IPS-18a (cell line): ENCODE measurements at regions not wholly inside any gene's neighbourhood (a gene's known extent, or its start where the extent isn't known, plus 50 kb on each side); places are given as distances from the start of the nearest gene placed in this dataset.
"Not testable (repeated sequence)": the region's sequence is repeated elsewhere in the genome, so short reads cannot be mapped to it uniquely, and the experiment has no call there.

Source experiments
- H3K27ac ChIP-seq: one replicate; pipeline ENCODE4 v1.5.1; 2013; ENCODE audit warnings: low read length
- H3K27me3 ChIP-seq: one replicate; pipeline ENCODE4 v1.6.1; 2013; ENCODE audit warnings: mild to moderate bottlenecking, low read length; ENCODE audit not compliant: control insufficient read depth, insufficient read depth
- H3K36me3 ChIP-seq: one replicate; pipeline ENCODE4 v1.6.1; 2013; ENCODE audit warnings: low read depth, low read length; ENCODE audit not compliant: control insufficient read depth
- H3K4me1 ChIP-seq: one replicate; pipeline ENCODE4 v1.6.1; 2013; ENCODE audit warnings: low read depth, low read length; ENCODE audit not compliant: control insufficient read depth
- H3K4me3 ChIP-seq: one replicate; pipeline ENCODE4 v1.5.1; 2013; ENCODE audit warnings: low read length
- H3K9ac ChIP-seq: one replicate; pipeline ENCODE4 v1.6.1; 2013; ENCODE audit warnings: mild to moderate bottlenecking, low read length, moderate library complexity
- H3K9me3 ChIP-seq: one replicate; pipeline ENCODE4 v1.6.1; 2013; ENCODE audit warnings: low read depth, low read length; ENCODE audit not compliant: control insufficient read depth

- not testable (repeated sequence) for H3K9ac ChIP-seq, H3K27ac ChIP-seq, H3K27me3 ChIP-seq, H3K9me3 ChIP-seq, H3K4me3 ChIP-seq, H3K36me3 ChIP-seq
- peaks cover 19% of the 10 kb centered on the region for H3K4me1 ChIP-seq
These were observed 89.8 kb downstream of the DNAAF6 start for GRCh38 chrX:107296184-107296583.

- H3K4me3 ChIP-seq: no peak overlapping the region
- no peaks in the 10 kb centered on the region for H3K36me3 ChIP-seq
- no peaks in the 10 kb centered on the region for H3K9me3 ChIP-seq
- peaks cover 16% of the 10 kb centered on the region for H3K4me1 ChIP-seq
- H3K27me3 ChIP-seq: no peaks in the 10 kb centered on the region
- no peak overlapping the region for H3K9ac ChIP-seq
- no peak overlapping the region for H3K27ac ChIP-seq
These were observed 91.9 kb downstream of the DNAAF6 start for GRCh38 chrX:107298276-107298675.

GRCh38 chrX:107301253-107301652 lies 94.8 kb downstream of the DNAAF6 start:
- no peak overlapping the region for H3K4me3 ChIP-seq
- no peaks in the 10 kb centered on the region for H3K9me3 ChIP-seq
- H3K27me3 ChIP-seq: no peaks in the 10 kb centered on the region
- no peak overlapping the region for H3K27ac ChIP-seq
- no peak overlapping the region for H3K9ac ChIP-seq
- H3K4me1 ChIP-seq: peaks cover 16% of the 10 kb centered on the region
- H3K36me3 ChIP-seq: no peaks in the 10 kb centered on the region

GRCh38 chrX:107304141-107304540 lies 97.7 kb downstream of the DNAAF6 start:
- no peak overlapping the region for H3K4me3 ChIP-seq
- H3K27ac ChIP-seq: no peak overlapping the region
- no peaks in the 10 kb centered on the region for H3K27me3 ChIP-seq
- no peaks in the 10 kb centered on the region for H3K4me1 ChIP-seq
- H3K9me3 ChIP-seq: no peaks in the 10 kb centered on the region
- H3K36me3 ChIP-seq: no peaks in the 10 kb centered on the region
- no peak overlapping the region for H3K9ac ChIP-seq

- no peaks in the 10 kb centered on the region for H3K4me1 ChIP-seq
- no peak overlapping the region for H3K9ac ChIP-seq
- H3K9me3 ChIP-seq: no peaks in the 10 kb centered on the region
- H3K36me3 ChIP-seq: no peaks in the 10 kb centered on the region
- no peak overlapping the region for H3K4me3 ChIP-seq
- no peak overlapping the region for H3K27ac ChIP-seq
- H3K27me3 ChIP-seq: no peaks in the 10 kb centered on the region
These were observed 117.5 kb downstream of the DNAAF6 start for GRCh38 chrX:107323786-107324492.

GRCh38 chrX:107324493-107325310 lies 118.3 kb downstream of the DNAAF6 start:
- Histone ChIP-seq H3K9ac (no peak overlapping the region), H3K27me3 (no peaks in the 10 kb centered on the region), H3K4me3 (peak overlapping the region; percentile 44), H3K9me3 (no peaks in the 10 kb centered on the region), H3K4me1 (no peaks in the 10 kb centered on the region), H3K27ac (no peak overlapping the region), H3K36me3 (no peaks in the 10 kb centered on the region)

- H3K4me1 ChIP-seq: no peaks in the 10 kb centered on the region
- H3K27ac ChIP-seq: no peak overlapping the region
- no peak overlapping the region for H3K9ac ChIP-seq
- H3K27me3 ChIP-seq: no peaks in the 10 kb centered on the region
- peak overlapping the region; percentile 44 for H3K4me3 ChIP-seq
- no peaks in the 10 kb centered on the region for H3K9me3 ChIP-seq
- no peaks in the 10 kb centered on the region for H3K36me3 ChIP-seq
These were observed 119.1 kb downstream of the DNAAF6 start for GRCh38 chrX:107325467-107325866.

GRCh38 chrX:107348051-107348450 lies 101.4 kb upstream of the FRMPD3 start:
- Histone ChIP-seq H3K9ac (no peak overlapping the region), H3K36me3 (no peaks in the 10 kb centered on the region), H3K27ac (no peak overlapping the region), H3K4me3 (no peak overlapping the region), H3K9me3 (no peaks in the 10 kb centered on the region), H3K27me3 (peaks cover 10% of the 10 kb centered on the region), H3K4me1 (peaks cover 8% of the 10 kb centered on the region)

- Histone ChIP-seq H3K4me1 (peaks cover 8% of the 10 kb centered on the region), H3K36me3 (no peaks in the 10 kb centered on the region), H3K9me3 (no peaks in the 10 kb centered on the region), H3K9ac (no peak overlapping the region), H3K27ac (no peak overlapping the region), H3K4me3 (no peak overlapping the region), H3K27me3 (peaks cover 10% of the 10 kb centered on the region)
These were observed 100.5 kb upstream of the FRMPD3 start for GRCh38 chrX:107348990-107349389.

GRCh38 chrX:107355533-107355932 lies 93.9 kb upstream of the FRMPD3 start:
- Histone ChIP-seq H3K36me3 (no peaks in the 10 kb centered on the region), H3K9me3 (no peaks in the 10 kb centered on the region), H3K9ac (no peak overlapping the region), H3K4me1 (peaks cover 23% of the 10 kb centered on the region), H3K27ac (no peak overlapping the region), H3K27me3 (peaks cover 56% of the 10 kb centered on the region), H3K4me3 (peak overlapping the region; percentile 31)

GRCh38 chrX:107360788-107361360 lies 88.6 kb upstream of the FRMPD3 start:
- no peak overlapping the region for H3K4me3 ChIP-seq
- peaks cover 8% of the 10 kb centered on the region for H3K4me1 ChIP-seq
- peaks cover 33% of the 10 kb centered on the region for H3K27me3 ChIP-seq
- H3K27ac ChIP-seq: no peak overlapping the region
- no peaks in the 10 kb centered on the region for H3K36me3 ChIP-seq
- H3K9me3 ChIP-seq: no peaks in the 10 kb centered on the region
- H3K9ac ChIP-seq: no peak overlapping the region
